ENCODE measurements at regions not wholly inside any gene's neighbourhood (a gene's known extent, or its start where the extent isn't known, plus 50 kb on each side); places are given as distances from the start of the nearest gene placed in this dataset.

DNA sequence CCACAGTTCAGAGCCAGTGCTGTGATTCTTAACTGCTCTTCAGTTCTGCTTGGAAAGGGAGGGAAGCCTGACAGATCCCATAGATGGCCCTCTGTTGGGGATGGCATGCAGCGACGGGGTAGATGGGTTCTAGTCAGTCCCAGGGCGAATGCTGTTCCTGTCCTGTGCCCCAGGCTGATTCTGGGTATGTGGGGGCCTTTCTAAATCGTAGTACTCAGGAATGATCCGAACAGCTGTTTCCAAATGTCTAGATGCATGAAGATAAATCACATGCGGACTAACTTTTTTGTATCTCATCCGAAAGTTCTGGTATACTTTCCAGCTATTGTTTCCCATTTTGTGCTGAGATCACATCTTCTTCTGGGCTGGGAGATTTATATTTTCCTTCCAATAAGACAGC lies 186.0 kb upstream of the MKI67 start:
- DNase-seq (ENCODE audit: low read depth in 4 of 4, low spot score in 3 of 4): no peak

DNA sequence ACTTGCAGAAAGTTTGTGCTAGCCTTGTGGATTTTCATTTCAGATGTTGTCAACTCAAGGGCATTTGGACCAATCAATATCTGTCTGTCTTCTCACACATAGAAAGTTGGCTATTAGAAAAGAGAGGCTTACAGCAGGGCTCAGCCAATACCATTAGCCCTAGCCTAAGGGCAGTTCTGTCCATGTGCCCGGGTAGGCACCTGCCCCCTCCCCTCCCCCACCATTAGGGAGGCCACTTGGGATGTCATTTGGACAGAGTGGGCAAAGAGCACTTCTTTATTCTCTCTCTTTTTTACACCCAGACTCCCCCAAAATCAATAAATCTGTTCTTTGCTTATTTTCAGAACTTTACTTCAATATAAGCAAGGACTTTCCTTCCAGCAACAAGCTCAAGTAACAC lies 188.5 kb upstream of the MKI67 start:
- DNase-seq (ENCODE audit: low read depth in 4 of 4, low spot score in 3 of 4): no peak

DNA sequence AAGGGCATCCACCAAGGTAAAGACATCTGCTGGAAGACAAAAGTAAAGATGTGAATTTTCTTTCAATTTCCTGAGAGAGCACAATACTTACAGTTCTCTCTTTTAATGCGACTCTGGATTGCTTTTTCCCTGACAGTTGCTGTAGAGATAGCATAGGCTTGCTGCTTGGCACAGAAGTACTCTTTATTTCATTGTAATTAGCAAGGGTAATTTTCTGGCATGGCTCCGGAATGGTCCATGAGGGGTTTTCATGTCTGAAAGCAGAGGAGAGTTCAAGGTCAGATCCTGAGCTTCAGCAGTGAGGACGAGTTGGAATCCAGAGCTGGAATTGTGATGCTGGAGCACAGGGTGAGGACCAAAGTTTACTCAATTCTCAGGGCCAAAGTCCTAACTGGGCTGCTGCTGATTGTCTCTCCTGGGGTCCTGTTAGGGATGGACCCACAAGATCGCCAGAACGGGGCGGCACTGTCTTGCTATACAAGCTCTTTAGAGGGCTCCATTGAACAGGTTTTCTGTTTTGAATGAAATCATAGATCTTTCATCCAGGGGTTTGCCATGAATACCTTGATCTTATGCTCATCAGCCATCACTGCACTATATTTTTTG lies 190.0 kb upstream of the MKI67 start:
- DNase-seq (ENCODE audit: low read depth in 4 of 4, low spot score in 3 of 4): no peak

DNA sequence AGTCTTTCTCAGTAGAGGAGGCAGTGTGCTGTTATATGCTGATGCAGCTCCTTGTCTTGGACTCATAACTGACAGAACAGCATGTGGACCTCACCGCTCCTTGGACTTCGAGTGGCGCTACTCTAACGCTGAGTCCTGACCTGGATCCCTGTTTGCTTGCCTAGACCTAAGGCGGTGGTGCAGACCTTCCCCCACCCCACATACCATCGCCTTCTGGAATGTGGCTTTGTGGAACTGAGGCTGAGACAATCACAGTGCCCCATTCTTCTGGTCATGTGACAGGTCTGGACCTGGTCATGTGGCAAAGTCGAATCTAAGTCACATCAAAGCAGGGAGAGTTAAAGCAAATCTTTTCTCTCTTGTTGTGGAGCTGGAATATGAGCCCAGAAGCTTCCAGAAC lies 190.7 kb upstream of the MKI67 start:
- no peak for DNase-seq (ENCODE audit: low read depth in 4 of 4, low spot score in 3 of 4)

DNA sequence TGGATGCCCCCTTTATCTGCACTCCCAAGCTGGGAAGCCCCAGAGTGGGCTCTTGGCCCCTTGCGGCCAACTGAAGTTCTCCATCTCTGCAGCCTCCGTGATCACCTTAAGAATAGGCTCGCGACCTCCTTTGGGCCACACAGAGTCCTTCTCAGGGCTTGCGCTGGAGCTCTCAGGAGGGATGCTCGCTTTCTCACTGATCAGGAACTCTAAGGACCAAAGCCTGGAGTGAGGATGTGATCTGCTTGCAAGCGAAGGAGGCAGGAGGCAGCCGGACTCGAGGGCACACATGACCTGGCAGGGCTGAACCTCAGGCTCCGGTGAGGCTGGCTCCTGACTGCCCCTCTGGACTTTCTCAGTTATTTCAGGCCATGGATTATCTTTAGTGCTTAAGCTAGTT lies 192.1 kb upstream of the MKI67 start:
- no peak for DNase-seq (ENCODE audit: low read depth in 4 of 4, low spot score in 3 of 4)

DNA sequence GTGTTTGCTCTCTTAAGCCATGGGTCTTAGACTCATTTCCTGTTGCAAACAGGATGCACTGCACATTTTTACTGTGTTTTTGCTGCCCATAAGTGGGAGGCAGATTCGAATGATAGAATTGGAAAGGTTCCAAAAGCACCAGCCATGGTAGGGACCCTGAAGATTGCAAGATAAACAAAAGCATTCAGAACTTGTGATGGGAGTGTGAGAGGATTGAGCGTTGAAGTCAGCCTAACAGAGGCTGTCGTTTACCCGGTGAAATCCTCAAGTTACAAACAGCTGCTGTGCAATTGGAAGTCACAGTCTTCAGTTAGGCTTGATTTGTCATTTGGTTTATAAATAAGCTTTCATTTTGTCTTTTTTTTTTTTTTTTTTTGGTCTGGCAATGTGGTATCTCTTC lies 192.7 kb upstream of the MKI67 start:
- DNase-seq (ENCODE audit: low read depth in 4 of 4, low spot score in 3 of 4): no peak

DNA sequence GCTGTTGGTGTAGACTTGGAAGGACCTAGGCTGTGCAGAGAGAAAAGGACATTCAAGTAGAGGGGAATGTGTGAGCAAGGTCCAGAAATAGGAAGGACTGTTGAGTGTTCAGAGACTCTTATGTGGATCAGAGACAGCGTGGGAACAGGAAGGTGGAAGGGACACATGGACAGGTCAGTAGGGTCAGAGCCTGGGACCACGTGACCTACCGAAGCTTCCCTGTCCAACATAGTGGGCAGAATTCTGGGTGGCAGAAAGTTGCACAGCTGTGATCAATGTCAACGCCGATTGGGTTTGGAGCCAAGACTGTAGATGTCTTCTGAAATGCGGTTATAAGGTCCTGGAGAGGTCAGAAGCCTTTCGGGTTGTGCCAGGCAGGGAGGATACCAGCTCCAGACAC lies 195.9 kb upstream of the MKI67 start:
- DNase-seq (ENCODE audit: low read depth in 4 of 4, low spot score in 3 of 4): no peak

DNA sequence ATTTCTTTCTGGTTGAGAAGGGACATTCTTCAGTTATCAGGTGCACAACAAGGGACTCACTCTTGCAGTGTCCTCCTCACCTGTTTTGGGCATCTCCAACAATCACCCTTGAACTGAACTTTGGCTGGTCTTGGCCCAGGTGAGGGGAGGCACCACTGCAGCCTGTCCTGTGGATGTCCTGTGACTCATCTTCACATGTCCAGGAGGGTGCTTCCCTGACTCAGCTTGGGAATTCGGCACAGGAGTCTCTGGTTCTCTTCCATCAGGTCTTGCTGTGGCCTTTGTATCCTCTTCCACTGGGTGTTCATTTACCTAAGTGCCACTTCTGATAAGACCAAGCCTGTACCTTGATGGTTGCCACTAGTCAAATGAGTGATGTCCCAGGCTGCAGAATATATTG lies 196.7 kb upstream of the MKI67 start:
- no peak for DNase-seq (ENCODE audit: low read depth in 4 of 4, low spot score in 3 of 4)

DNA sequence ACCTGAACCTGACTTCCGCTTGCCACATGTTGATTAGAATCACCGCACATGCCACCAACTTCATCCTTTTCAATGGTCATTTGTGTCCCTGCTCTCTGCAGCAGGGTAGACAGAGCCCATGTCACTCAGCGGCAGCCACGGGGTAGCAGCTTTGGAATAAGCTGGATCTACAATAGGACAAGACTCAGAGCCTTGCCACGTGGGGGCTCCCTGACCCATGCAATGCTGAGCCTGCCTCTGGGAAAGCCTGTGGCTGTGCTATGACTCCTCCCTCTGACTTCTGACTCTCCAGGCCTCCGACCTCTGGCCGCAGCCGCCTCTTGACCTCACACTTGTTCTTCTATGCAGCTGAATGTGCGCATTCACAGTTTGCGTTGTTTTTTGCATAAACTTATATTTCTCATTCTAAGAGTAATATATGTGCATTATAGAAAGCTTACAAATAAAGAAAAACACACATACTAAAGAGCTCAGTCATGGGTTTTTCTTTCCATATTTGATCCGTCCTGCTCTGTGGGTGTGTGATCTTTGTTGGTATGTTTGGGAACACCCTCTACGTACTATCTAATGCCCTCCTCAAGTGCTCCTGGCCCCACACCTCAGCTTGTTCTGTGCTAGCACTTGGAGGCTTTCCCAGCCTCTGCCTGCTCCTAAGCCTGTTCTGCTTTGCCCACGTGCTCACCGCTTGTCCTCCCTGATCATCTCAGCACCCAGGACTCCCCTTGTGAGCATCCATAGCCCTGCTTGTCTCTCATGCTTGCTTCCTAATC lies 198.0 kb upstream of the MKI67 start:
- DNase-seq (ENCODE audit: low read depth in 4 of 4, low spot score in 3 of 4): no peak

DNA sequence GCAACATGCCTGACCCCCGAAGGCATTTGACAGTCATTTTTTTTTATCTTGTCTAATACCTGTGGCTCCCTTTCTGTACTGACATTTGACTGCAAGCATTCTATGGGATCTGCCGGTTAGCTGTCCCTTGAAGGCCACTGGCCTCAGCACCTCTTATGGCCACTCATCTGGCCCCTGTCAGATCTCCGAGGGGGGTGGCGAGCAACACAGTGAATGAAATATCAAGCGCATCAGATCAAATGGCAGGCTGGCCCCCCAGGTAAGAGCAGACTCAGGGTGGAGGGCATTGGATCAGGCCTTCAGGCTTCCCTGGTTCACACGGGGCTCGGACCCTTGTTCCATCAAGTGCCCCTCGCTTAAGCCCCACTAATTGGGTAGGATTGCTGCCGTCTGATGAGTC lies 199.6 kb upstream of the MKI67 start:
- no peak for DNase-seq (ENCODE audit: low read depth in 4 of 4, low spot score in 3 of 4)

DNA sequence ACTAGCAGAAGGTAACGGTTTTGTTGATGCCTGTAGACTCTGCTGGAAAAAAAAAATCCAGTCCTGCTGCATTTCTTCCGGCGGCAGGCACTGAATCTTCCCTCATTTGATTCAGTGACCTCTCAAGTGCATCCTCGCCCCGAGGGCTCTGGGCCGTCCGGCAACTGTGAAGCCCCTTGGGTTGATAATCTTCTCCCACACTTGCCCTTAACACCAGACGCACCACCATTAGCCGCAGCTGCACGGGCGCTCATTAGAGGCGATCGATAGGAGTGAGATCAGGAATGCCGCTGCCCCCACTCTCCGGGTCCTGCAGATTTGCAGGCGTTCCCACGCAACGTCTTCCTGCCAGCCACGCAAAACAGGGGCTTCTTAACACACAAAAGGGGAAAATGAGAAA lies 200.0 kb upstream of the MKI67 start:
- no peak for DNase-seq (ENCODE audit: low read depth in 4 of 4, low spot score in 3 of 4)

DNA sequence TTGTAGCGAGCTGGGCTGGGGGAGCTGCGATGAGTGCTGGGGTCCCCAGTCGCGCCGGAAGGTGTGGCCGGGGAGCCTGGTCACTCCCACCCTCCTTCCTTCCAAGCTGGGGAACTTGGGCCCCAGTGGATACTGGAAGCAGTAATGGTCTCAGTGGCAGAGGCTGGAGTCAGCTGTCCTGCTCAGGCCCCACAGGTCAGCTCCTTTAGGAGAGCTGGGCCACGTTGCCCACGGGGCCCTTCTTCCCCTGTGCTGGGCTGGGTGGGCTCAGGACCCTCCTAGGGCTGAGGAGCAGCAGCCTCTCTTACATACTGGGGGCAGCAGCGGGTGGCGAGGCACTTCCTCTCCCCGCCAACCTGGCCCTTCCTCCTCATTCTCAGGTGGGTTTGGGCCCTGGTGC lies 200.6 kb upstream of the MKI67 start:
- no peak for DNase-seq (ENCODE audit: low read depth in 4 of 4, low spot score in 3 of 4)

DNA sequence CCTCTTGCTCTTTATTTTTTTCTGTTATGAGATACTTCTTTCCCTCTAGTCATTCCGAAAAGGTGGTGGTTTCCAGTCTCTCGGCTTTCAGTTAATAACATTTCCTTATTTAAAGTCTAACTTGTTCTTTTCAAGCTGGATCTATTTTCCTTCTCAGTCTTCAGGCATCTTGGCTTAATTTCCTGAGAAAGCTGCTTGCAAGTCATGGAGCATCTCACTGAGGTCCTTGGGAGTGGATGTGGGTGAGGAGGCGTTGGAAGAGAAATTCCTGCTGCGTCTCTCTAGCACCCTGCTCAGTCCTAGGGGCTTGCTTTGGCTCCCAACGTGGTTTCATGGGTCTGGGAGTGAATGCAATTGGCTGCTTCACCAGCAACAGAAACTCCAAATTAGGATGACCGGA lies 210.2 kb upstream of the MKI67 start:
- DNase-seq (ENCODE audit: low read depth in 4 of 4, low spot score in 3 of 4): no peak

DNA sequence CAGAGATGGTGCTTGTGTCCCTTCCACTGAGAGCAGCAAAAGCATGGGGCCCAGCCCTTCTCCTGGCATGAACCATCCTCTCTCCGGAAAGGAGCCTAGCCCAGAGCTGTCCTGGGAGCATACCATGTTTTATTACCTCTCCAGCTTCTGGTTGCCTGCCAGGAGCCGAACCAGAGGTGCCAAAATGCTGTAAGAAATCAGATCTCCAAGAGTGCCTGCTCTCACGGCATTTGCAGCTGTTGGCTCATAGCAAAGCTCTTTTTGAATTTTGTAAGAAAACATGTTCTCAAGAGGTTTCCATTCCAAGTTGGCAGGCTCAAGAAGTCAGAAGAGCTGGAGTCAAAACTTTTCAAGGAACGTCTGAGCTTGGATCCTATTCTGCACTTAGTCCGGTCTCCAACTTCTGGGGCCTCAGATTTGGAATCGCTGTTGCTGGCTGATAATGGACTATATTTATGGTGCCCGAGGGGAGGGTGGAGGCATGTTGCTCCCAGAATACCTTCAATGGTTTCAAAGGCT lies 211.7 kb upstream of the MKI67 start:
- no peak for DNase-seq (ENCODE audit: low read depth in 4 of 4, low spot score in 3 of 4)

DNA sequence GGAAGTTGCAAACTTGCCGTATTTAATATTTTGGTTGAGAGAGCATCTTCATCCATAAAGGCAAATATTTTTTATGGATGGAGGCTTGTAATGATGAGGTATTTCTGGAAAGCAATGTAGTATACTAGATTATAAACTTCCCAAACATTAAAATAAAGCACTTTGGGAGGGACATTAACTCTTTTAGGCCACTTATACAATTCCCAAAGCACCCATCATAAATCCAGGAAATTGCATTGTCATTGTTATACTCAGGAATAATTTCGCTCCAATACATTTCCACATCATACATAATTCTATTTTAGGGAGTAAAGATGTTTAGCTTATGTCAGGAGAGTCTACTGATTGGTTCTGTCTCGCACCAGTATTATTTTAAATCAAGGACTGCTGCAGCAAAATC lies 212.7 kb upstream of the MKI67 start:
- DNase-seq (ENCODE audit: low read depth in 4 of 4, low spot score in 3 of 4): no peak

DNA sequence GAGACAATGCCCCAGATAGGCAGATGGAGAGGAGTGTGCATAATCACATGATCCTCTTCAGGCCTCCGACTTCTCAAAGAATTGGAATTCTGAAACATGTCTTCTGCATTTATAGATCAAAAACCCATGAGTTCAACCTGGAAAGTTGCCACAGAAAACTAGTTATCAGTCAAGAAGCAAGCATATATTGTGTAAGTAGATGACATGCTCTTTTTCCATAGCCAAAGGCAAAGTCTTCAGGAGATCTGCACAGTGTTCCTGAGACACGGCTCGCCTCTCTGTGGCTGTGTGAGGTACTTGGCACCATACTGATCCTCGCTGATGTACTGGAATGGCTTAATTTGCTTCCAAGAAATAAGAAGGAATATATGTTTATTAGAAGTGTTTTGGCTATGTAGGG lies 213.5 kb upstream of the MKI67 start:
- DNase-seq (ENCODE audit: low read depth in 4 of 4, low spot score in 3 of 4): no peak

DNA sequence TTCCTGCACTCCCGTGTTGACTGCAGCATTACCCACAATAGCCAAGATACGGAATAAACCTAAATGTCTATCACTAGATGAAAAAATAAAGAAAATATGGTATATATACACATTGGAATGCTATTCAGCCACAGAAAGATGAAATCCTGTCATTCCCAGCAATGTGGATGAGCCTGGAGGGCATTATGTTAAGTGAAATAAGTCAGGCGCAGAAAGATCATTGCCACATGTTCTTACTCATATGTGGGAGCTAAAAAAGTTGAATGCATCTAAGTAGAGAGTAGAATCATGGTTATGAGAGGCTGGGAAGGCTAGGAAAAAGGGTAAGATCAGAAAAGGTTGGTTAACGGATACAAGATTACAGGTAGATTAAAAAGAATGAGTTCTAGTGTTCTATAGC lies 219.1 kb upstream of the MKI67 start:
- DNase-seq (ENCODE audit: low read depth in 4 of 4, low spot score in 3 of 4): no peak

DNA sequence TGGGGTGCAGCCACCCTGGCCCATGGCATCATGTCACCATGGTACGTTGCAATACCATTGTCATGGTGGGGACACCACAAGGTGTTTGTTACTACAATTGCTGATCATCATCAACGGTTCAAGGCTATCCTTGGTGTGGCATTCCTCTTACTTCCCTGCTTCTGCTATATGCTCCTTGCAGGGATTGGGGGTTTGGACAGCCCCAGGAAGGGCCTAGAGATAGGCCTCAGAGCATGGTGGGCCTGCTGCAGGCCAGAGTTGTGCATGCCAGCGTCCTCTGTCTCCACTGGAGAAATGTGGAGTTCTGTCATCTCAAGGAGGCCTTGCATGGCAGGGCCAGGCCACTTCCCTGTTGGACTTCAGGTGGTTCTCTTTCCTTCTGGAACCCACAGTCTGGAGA lies 234.6 kb upstream of the MKI67 start:
- no peak for DNase-seq (ENCODE audit: low read depth in 4 of 4, low spot score in 3 of 4)

DNA sequence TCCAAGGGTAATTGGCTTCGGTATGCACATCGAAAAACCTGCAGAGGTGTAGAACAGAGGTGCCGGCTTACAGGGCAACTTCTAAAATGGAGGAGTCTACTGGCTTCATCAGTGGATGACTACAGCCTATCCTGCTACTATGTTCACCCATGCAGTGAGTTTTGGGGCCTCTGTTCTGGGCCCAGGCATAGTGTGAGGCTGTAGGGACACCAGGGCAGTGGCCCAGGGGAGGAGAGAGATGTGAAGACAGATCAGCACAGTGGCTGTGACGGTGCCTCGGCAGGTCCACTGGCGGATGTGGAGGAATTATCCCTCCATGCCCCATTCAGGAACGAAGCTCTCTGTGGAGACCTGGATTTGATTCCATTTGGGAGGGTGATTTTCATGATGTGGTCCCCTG lies 235.3 kb upstream of the MKI67 start:
- no peak for DNase-seq (ENCODE audit: low read depth in 4 of 4, low spot score in 3 of 4)

DNA sequence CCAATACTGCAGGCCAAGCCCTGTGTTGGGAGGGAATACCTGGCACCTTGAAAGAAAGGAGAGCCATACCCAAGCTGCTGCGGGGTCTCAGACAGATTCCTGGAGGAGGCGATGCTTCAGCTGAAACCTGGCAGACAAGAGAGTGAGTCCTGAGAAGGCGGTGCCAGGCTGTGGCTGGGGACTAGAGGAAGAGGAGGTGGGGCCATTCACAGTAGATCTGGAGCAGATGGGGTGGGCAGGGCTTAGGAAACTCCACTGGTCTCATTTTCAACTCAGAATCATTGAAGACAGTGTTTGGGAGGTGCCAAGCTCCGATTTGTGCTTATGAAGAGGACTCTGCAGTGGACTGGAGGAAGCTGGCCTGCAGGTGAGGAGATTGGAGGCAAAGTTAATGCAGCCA lies 236.3 kb upstream of the MKI67 start:
- DNase-seq (ENCODE audit: low read depth in 4 of 4, low spot score in 3 of 4): no peak

DNA sequence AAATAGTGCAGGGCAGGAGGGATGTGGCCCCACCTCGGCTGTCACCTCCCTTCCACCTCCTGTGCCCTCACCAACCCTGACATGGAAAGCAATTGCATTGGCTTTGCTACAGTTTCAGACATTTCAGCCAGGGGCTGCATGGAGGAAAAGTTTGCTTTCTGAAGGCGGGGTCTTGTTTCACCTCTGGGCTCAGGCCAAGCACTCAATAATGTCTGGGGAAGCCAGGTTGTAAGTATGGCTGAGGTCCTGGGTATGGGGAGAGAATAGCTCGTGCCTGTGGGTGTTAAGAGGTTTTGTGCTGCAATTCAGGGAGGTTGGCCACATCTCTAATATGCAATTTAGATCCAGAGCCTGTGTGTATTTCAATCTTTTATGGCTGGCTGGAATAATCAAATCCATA lies 238.4 kb upstream of the MKI67 start:
- DNase-seq (ENCODE audit: low read depth in 4 of 4, low spot score in 3 of 4): no peak

DNA sequence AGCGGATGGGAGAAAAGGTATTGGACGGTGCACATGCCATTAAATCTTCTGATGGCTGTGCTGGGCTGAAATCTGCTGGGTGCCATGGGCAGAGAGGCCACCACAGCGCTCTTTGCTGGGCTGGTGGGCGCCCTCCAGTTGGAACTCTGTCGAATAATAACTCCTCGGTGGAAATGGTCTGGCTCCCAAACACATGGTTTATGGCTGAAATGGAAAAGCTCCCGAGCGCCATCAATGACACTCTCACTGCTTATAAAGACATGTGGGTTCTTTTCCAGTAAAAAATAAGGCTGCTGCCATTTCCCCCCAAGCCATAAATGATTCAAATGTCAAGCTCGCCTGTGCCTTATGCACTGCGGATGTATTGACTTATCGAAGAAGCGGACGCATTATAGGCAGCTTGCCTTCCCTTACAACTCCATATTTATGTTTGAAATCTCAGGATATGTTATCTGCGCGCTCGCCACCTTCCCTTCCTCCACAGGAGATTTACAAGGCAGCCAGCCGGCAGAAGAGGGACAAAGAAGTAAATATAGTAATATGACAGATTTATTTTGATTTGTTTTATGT lies 239.0 kb upstream of the MKI67 start:
- no peak for DNase-seq (ENCODE audit: low read depth in 4 of 4, low spot score in 3 of 4)

All from right renal pelvis (tissue), 4 donors.